Endodermal cell (in vitro differentiated cells): ENCODE measurements at regions not wholly inside any gene's neighbourhood (a gene's known extent, or its start where the extent isn't known, plus 50 kb on each side); places are given as distances from the start of the nearest gene placed in this dataset.

Experiments used
- DNase-seq: peaks from one replicate; pipeline ENCODE4 v3.0.0-alpha.2; 2017
- H3K27ac ChIP-seq: 2 replicates; pipeline ENCODE4 v1.5.1; 2013; ENCODE audit warnings: mild to moderate bottlenecking, low read depth, low read length, moderate library complexity
- H3K27me3 ChIP-seq: 2 replicates; pipeline ENCODE4 v1.6.1; 2013; ENCODE audit warnings: mild to moderate bottlenecking, low read length, moderate library complexity; ENCODE audit not compliant: insufficient read depth, control insufficient read depth, poor library complexity, severe bottlenecking
- H3K36me3 ChIP-seq: 2 replicates; pipeline ENCODE4 v1.7.0; 2013; ENCODE audit warnings: mild to moderate bottlenecking, low read length, moderate library complexity; ENCODE audit not compliant: control insufficient read depth, insufficient read depth
- H3K4me1 ChIP-seq: one replicate; pipeline ENCODE4 v1.7.0; 2013; ENCODE audit warnings: low read length; ENCODE audit not compliant: control insufficient read depth, insufficient read depth
- H3K4me3 ChIP-seq: 2 replicates; pipeline ENCODE4 v1.5.1; 2013; ENCODE audit warnings: mild to moderate bottlenecking, low read length, moderate library complexity
- H3K9ac ChIP-seq: 2 replicates; pipeline ENCODE4 v1.6.1; 2013; ENCODE audit warnings: mild to moderate bottlenecking, low read length, moderate library complexity; ENCODE audit not compliant: poor library complexity, severe bottlenecking; ENCODE audit errors: extremely low read depth
- H3K9me3 ChIP-seq: 2 replicates; pipeline ENCODE4 v1.6.1; 2013; ENCODE audit warnings: mild to moderate bottlenecking, low read length, moderate library complexity; ENCODE audit not compliant: control insufficient read depth
- H3K27ac Mint-ChIP-seq: 2 replicates; pipeline ENCODE4 v1.8.0; 2020; ENCODE audit warnings: mixed read lengths
- H3K27me3 Mint-ChIP-seq: 2 replicates; pipeline ENCODE4 v1.8.0; 2021; ENCODE audit warnings: mild to moderate bottlenecking, mixed read lengths; ENCODE audit not compliant: insufficient read depth
- H3K36me3 Mint-ChIP-seq: 2 replicates; pipeline ENCODE4 v1.8.0; 2020; ENCODE audit warnings: low read depth, mixed read lengths
- H3K4me1 Mint-ChIP-seq: 2 replicates; pipeline ENCODE4 v1.8.0; 2020; ENCODE audit warnings: mixed read lengths
- H3K4me3 Mint-ChIP-seq: 2 replicates; pipeline ENCODE4 v1.8.0; 2020; ENCODE audit warnings: mild to moderate bottlenecking, moderate library complexity, mixed read lengths
- H3K9me3 Mint-ChIP-seq: 2 replicates; pipeline ENCODE4 v1.8.0; 2020; ENCODE audit warnings: mild to moderate bottlenecking, mixed read lengths
- WGBS, 2 experiments: methylation state at CpG; one replicate each; pipeline versions ENCODE4 v1.1.5 to v1.1.7; 2013; ENCODE audit warnings: missing lambda C conversion rate in 2 of 2, mixed read lengths in 1 of 2; ENCODE audit not compliant: insufficient coverage in 1 of 2, insufficient read length in 1 of 2; 5-methylcytosine and 5-hydroxymethylcytosine counted together
- TF ChIP-seq, protein P1 (sequence below): fragments of 200-600 bp; sonication (generic); conservative IDR thresholded peaks from 2 replicates; pipeline ENCODE4 v1.5.0; 2021; ENCODE audit warnings: antibody characterized with exemption, mild to moderate bottlenecking

DNA sequence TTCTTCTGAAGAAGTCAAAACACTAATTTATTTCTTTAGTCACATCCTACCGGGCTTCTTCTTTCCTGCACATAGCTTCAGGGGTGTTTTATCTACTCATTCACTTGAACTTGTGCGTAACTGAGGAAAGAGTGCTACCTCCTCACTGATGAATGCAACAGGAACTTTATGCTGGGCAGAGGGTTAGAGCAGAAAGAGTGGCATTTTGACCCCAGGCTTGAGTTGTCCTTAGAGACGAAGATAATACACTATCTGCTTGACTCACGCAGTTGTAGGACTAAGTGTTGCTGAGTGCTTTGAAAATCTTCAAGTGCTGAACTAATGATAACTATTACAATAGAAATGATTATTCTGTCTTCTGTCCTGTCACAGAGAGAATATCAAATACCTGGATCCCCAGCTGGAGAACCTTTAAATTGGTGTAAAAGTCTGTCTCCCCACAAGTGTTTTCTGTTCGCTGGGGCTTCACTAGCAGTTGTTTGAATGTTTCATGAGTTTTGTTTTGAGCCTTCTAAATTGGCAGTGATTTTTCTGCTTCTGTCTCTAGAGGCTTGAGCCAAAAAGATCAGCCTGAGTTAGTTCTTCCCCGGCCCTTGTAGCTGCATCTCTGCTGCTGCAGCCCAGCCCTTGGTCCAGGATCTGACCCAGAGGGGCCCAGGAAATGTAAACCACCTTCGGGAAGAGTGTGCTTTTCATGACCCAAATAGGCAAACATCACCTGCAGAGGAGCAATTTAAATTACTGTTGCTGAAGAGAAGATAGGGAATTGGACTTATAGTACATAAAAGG is 86.3 kb upstream of the LGALSL start:
- H3K4me1 Mint-ChIP-seq: peaks cover 40% of the 10 kb centered on the region
- Histone ChIP-seq H3K9me3 (peaks cover 3% of the 10 kb centered on the region), H3K27ac (no peak overlapping the region), H3K4me1 (peaks cover 25% of the 10 kb centered on the region), H3K9ac (no peak overlapping the region), H3K36me3 (no peaks in the 10 kb centered on the region), H3K4me3 (no peak overlapping the region), H3K27me3 (no peaks in the 10 kb centered on the region)
- TF ChIP-seq, protein P1, sequence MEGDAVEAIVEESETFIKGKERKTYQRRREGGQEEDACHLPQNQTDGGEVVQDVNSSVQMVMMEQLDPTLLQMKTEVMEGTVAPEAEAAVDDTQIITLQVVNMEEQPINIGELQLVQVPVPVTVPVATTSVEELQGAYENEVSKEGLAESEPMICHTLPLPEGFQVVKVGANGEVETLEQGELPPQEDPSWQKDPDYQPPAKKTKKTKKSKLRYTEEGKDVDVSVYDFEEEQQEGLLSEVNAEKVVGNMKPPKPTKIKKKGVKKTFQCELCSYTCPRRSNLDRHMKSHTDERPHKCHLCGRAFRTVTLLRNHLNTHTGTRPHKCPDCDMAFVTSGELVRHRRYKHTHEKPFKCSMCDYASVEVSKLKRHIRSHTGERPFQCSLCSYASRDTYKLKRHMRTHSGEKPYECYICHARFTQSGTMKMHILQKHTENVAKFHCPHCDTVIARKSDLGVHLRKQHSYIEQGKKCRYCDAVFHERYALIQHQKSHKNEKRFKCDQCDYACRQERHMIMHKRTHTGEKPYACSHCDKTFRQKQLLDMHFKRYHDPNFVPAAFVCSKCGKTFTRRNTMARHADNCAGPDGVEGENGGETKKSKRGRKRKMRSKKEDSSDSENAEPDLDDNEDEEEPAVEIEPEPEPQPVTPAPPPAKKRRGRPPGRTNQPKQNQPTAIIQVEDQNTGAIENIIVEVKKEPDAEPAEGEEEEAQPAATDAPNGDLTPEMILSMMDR: no peak
- no peak overlapping the region for H3K4me3 Mint-ChIP-seq
- peaks cover 4% of the 10 kb centered on the region for H3K9me3 Mint-ChIP-seq
- WGBS, 2 experiments: 83 to 85% methylated on average over 5 to 7 of the region's 7 CpGs
- H3K27ac Mint-ChIP-seq: no peak overlapping the region
- no peak for DNase-seq
- peaks cover under 1% of the 10 kb centered on the region for H3K27me3 Mint-ChIP-seq
- H3K36me3 Mint-ChIP-seq: no peaks in the 10 kb centered on the region

DNA sequence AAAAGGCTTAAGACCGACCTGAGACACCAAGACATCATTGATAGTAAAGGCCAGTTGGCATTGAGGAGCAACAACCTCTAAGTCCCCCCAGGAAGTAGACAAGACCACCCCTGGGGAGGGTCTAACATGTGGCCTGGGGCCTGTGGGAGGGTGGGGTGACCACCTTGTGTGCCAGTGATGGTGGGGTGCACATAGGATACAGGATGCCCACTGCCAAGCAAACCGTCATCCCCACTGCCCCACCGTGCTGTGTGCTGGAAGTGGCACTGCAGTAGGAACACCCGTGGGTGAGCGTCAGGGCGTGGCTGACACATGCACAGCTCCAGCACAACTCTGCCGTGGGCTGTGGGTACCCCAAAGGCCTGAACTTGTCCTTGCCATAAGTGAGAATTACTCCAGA is 84.3 kb upstream of the LGALSL start:
- no peak overlapping the region for H3K4me3 Mint-ChIP-seq
- peaks cover 16% of the 10 kb centered on the region for H3K4me1 ChIP-seq
- peaks cover 4% of the 10 kb centered on the region for H3K9me3 Mint-ChIP-seq

DNA sequence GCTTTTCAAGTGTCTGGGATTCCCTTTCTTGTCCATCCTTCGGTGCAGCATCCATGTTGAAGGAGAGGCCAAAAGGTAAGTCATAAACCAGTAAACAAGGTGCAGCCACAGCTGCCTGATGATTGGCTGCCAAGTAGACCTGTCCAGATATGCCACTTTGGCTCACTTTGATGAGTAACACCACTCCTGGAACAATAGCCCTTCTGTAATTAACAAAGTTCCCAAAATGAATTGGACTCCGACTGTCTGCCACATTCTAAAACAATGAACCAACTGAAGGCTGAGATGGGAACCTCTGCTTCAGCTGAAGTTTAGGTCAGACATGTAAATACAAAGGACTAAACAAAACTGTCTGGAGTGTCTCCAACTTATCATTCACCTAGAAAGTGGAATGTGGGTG is 82.2 kb upstream of the LGALSL start:
- Mint-ChIP-seq H3K36me3 (no peaks in the 10 kb centered on the region), H3K9me3 (no peaks in the 10 kb centered on the region), H3K4me1 (peaks cover 27% of the 10 kb centered on the region), H3K27me3 (no peaks in the 10 kb centered on the region), H3K4me3 (no peak overlapping the region), H3K27ac (no peak overlapping the region)
- 93 to 100% methylated on average over 2 of the region's 2 CpGs for WGBS, 2 experiments
- no peaks in the 10 kb centered on the region for H3K27me3 ChIP-seq
- no peaks in the 10 kb centered on the region for H3K9me3 ChIP-seq
- DNase-seq: no peak
- no peak overlapping the region for H3K27ac ChIP-seq
- H3K36me3 ChIP-seq: no peaks in the 10 kb centered on the region
- H3K4me1 ChIP-seq: peaks cover 14% of the 10 kb centered on the region
- H3K4me3 ChIP-seq: no peak overlapping the region
- TF ChIP-seq, protein P1: no peak
- no peak overlapping the region for H3K9ac ChIP-seq

More for the DNA sequence above, 84.3 kb upstream of the LGALSL start:
- H3K4me3 ChIP-seq: no peak overlapping the region
- DNase-seq: no peak
- peaks cover 3% of the 10 kb centered on the region for H3K9me3 ChIP-seq
- WGBS, 2 experiments: 93 to 94% methylated on average over 7 of the region's 7 CpGs
- Mint-ChIP-seq H3K36me3 (no peaks in the 10 kb centered on the region), H3K4me1 (peaks cover 29% of the 10 kb centered on the region), H3K27me3 (no peaks in the 10 kb centered on the region), H3K27ac (no peak overlapping the region)
- no peak overlapping the region for H3K9ac ChIP-seq
- H3K36me3 ChIP-seq: no peaks in the 10 kb centered on the region
- no peak overlapping the region for H3K27ac ChIP-seq
- TF ChIP-seq, protein P1: no peak
- no peaks in the 10 kb centered on the region for H3K27me3 ChIP-seq
